ENCODE measurements at regions not wholly inside any gene's neighbourhood (a gene's known extent, or its start where the extent isn't known, plus 50 kb on each side); places are given as distances from the start of the nearest gene placed in this dataset.

DNA sequence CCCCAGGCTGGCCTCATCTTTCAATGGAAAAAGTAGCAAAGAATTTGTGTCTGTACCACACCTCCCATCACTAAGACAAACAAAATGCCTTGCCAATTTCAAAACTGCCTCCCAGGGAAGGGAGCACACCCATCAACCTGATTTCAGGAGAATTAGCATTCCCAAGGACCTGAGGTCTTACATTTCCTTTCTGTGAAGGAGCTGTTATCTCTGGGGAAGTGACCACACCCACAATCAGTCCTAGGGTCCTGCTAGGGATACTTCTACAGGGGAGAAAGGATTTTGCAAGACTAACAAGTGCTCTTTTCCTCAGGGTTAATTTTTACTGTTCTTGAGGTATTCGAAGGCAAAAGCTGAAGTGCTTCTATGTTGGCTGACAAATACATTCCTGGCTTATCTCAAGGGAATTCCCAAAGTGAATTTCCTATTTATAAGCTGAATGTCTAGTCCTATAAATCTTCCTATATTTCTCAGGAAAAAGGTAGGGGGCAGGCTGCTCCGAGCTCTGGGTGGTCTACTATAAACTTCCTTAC lies 97.4 kb upstream of the ITGA1 start:
- no peak for DNase-seq

DNA sequence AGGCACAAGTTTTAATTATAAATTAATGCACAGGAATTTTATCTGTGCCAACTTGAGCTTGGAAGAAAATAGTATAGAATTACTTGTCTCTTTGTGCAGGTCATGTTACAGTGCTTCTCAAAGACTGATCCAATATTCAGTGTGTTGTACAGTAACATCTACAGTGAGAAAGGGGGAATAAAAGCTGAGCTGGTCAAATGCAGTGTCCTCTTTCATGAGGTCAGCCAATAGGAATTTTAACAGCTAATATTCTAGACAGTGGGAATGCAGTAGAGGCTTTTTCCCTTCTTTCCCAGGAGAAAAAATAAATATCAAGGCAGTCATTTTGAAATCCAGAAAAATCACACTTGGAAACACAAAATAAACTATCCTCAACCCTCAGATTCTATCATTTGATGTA lies 95.7 kb upstream of the ITGA1 start:
- no peak for DNase-seq

DNA sequence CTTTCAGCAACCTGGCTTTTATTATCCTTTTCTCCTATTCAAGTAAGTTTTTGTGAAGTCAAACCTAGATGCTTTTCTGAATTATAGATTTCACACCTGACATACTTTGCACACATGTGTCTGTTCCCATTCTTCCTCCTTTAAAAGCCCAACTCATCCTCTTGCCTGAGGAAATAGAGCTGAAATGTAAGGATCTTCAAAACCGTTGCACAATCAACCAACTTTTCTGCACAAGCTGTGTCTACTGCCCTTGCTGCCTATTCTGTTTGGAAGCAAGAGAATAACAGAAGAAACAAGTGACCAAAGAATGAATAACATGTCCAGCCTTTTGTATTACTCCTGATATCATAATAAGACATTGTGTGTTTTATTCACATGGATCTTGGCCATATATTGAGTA lies 95.1 kb upstream of the ITGA1 start:
- DNase-seq: no peak

DNA sequence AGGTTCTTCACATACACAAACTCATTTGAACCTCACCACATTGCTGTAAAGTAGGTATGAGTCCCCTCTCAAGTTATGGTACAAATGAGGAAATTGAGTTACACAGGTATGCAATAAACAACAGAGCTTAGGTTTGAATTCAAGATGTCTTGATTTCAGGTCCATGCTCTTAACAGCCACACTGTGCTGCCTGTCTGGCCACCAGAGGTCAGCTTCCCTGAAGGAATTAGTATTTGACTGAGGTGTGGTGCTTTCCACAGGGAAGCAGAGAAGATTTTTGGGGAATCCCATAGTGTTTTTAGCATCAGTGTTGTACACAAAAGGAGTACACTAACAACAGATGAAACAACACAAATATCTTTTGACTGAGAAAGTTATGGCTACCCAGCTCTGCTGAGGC lies 94.4 kb upstream of the ITGA1 start:
- DNase-seq: peak; percentile 7

DNA sequence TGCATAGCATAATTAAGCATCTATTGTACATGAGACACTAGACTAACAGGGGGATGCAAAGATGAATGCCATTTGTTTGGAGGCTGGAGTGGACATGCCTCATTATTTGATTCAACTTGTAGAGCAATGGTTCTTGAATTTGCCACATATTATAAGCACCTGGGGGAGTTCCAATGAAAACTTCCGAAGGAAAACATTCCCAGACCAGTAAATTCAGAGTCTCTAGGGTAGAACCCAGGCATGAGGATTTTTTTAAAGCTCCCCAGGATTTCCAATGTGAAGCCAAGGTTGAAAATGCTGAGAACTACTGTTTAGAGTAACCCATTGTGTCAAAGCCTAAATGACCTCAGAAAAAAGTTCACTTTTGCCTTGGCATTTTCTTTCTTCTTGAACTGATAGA lies 93.9 kb upstream of the ITGA1 start:
- no peak for DNase-seq

DNA sequence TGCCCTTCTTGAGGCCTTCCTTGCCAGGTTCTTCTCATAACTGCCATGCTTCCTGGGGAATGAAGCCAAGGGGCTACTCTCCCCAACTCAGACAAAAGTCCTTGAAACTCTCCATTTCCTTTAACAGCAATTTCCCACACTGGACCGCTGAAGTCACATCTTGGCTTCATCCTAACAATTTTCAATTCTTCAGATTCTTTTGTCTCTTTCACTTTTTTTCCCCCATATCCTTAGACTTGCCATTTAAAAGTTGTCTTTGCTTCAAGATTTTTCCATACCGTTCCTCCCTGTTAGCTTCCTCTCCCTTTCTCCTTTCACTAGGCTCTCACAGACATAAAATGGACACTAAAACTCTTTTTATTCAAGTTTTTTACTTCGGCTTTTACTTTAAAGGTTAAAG lies 93.1 kb upstream of the ITGA1 start:
- DNase-seq: no peak

DNA sequence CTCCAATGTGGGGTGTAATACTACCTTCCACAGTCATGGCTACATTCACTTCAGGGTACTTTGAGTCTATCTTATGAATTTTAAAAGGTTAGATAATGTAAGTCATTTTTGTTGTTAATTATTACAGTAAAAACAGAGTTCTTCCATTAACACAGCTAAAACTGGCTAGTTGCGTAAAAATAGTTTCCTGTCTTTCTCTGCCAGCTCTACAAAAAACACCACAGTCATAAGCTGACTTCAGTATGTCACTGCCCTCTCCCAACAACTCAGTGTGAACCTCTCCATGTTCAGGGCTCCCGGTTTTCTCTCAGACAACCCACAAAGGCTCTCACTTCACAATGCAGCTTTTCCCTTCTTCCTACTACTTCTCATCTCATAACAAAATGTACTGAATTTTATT lies 84.8 kb upstream of the ITGA1 start:
- DNase-seq: no peak

DNA sequence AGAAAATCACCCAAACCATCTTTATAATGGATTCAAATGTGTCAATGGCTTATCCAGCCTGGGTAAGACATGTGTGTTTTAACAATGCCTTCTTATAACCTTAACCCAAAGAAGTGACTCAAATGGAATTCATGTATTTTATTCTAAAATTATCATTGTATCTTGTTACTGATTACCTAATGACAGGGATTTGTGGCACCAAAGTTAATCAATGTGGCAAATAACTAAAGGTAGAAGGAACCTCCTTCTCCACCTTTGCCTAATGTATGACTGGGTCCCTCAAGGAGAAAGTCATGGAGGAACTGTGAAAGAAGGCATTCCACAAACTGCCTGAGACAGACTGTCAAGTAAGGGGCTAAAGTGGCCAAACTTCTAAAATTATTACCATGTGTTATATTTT lies 84.4 kb upstream of the ITGA1 start:
- DNase-seq: no peak

DNA sequence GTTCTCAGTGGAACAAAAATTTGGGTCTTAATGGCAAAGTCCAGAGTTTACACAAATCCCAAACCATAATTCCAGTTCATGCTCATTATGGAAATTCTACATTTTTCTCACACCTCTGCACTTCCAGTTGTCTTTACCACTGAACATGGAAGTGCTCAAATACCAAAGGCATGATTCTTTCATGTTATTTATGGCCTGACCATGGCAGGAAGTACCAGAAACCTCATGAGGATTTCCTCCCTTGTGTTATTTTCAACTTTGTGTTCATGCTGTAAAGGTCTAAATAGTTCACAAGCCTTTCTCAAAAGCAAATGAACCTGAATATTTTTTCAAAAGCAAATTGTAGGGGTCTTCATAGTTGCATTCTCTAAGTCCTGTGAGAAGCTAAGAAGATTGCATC lies 82.0 kb upstream of the ITGA1 start:
- no peak for DNase-seq

DNA sequence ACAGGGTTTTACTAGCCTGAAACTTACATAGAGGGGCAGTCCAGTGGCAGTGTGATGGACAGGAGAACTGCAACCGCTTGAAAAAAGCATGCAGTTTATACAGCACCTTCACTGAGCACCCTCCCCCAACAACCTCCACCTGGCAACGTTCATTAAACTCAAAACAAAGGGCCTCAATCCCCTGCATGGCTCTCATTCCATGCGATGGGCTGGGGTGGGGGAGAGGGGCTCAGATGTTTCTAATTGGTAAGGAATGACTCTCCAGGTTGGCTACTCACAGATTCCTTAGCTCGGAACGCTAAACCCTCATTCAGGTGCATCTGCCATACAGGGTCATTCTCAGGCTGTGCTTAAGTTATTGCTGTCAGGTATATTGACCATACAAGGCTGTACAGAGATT lies 80.9 kb upstream of the ITGA1 start:
- DNase-seq: no peak

DNA sequence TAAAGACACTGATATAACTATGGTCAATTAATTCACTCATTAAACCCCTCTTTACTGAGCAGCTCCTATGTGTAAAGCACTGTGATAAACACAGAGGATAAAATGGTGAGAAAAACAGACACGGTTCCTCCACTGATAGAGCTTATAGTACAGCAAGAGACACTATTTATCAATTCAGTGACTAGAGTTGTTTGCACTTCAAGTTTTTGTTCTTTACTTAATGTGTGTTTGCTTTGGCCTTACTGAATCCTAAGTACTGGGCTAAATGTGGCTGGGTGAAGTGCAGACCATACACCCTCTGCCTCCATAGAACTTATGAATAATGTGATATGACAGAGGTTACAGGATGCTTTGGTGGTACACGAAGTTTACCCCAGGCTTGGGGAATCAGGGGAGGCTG lies 80.1 kb upstream of the ITGA1 start:
- no peak for DNase-seq

DNA sequence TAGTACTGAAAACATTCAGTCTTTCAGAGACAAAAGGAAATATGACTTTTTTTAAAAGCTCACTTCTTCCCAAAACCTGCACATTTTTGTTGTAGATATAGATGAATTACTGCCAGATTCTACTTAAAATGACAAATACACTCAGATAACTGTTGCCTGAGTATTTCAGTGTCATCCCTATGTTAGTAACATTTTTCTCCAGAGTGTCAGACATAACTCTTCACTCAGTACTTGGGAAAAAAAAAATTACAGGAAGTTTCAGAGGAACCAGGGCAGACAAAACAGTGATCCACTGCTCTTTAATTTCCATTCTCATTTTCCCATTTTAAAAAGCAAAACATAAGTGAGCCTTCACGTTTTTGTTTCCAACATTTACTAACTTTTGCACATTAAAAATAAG lies 79.3 kb upstream of the ITGA1 start:
- no peak for DNase-seq

DNA sequence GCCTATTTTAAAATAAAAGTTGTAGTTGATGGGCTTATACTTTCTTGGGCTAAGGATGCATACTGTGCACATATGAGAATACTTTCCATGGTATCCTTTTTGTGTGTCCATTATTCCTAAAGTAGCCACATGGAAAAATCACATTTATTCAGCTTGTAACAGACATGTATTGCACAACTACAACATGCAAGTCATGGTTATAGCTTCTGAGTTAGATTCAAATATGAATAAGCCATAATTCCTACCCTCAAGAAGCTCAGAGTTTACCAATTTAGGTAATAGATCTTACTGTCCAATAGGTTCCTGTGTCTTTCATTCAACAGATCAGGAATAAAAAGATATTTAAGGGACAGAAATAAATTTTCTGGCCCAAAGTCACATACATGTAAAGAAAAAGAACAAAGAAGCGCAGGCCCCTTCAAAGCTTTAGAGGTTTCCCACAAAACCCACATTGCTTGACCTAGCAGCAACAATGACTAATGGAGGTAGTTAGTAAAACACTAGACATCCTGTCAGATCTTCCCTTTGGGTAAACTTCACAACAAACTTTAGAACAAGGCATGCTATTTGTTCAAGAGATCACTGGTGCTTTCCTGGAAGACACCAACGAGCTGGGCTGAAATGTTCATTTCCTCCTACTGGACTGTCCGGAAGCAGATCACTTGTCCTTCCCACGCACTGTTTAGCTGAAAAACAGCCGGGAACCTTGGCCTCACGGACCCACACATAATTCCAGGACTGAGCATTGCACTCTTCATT lies 78.4 kb upstream of the ITGA1 start:
- DNase-seq: no peak

DNA sequence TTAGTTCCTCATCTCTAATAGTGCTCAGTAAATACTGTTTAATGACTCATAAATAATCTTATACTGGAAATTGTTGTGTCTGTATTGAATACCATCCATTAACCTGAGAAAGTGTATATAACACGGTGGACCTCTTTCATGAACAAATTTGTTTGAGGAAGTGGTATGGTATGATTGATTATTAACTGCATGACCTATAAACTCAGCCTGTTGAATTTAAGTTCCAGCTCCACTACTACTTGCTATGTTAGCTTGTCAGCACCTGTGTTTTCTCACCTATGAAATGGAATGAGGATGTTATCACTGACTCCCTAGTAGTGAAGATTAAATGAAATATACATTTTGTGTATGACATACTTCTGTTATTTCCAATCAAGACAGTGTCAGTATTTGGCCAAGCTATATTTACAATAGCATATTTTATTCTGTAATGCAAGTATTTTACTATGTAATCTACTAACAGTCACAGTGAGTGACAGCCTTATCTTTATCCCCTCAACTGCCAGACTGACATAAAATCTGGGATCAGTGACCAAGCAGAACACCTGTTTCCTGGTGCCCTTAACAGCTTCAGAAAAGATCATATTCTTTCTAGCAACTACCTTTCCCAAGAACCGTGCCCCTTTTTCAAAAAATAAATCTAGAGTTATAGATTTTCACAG lies 77.3 kb upstream of the ITGA1 start:
- DNase-seq: no peak

DNA sequence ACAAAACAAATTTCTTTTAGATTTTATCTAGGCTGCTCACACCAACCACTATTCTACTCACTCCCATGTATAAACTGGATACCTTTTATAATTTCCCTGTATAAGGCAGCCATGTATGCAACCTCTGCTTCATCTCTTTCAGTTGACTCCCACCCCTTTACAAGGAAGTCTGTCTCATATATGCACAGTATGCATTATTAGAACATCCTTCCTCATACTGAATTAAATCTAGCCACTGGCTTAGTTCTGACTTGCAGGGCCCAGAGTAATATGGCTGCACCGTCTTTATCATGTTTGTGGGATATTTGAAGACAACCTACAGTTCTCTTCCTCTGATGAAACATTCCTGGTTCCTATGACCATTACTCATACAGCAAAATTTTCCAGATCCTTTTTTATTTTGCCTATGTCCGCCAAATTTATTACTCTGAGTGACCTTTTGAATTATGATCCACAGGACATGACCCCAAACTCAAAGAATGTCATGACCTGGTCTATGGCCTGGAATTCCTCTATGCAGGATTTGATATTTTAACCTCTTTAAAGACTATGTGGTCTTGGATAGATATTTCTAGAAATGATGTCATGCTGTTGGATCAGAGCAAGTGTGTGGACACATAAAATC lies 76.6 kb upstream of the ITGA1 start:
- DNase-seq: no peak

DNA sequence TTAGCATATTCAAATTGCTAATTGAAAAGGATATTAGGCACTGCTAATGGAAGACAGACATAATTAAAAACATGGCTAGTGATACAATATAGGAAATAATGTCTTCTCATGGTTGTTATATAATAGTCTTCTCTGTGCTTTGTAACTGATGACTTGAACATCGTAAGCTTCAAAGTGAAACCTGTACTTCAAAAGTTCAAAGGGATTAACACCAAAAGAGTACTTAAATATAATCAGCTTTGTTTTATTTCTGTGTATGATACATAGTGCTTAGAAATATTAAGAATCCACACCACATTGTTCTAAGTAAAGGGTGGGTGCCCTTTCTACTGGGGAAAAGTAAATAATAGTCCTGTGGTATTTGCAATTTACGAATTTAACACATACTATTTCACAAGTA lies 75.4 kb upstream of the ITGA1 start:
- no peak for DNase-seq

DNA sequence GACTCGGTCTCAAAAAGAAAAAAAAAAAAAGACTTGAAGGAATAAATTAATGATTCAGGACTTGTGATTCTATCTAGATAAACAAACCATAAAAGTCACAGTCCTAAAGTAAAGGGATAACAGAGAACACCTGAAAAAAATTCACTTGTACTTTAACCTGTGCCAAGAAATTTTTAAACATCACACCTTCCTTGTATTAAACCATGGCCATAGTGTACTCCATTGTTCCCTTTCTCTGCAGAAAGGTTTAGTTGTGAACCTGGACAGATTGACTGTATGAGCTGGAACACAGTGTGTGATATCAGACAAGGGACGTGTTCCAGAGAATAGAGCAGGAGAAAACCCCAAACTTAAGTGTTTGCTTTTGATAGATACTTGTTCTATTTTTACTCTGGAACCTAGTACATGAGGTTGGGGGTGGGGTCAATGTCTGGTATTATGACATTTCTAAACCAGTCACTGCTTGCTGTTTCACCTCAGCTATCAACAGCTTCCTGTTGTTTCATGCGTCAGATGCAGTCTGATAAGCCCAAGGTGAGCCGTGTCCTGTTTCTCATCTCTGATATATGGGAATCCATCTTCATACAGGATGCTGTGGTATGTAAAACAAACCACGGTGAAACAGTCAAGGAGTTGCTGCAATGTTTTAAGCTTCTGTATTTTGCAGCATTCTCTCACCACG lies 62.5 kb upstream of the ITGA1 start:
- DNase-seq: peak; percentile 53

DNA sequence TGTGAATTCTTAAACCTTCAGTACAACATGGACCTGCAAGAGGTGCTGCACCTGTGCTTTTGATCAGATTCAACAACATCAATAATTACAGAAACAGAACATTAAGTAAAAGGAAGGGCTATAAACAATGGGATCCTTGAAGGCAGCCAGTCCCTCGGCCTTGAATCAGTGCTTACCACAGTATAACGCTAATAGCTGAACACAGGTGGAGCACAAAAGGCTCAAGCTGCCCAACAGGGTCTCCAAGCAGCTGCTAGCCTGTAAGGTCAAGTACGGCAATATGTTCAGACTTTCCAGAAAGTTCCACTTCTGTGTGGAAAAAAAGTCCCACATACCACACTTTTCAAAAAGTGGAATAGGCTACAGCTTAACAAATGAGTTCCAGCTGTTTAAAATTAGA lies 61.9 kb upstream of the ITGA1 start:
- DNase-seq: no peak

DNA sequence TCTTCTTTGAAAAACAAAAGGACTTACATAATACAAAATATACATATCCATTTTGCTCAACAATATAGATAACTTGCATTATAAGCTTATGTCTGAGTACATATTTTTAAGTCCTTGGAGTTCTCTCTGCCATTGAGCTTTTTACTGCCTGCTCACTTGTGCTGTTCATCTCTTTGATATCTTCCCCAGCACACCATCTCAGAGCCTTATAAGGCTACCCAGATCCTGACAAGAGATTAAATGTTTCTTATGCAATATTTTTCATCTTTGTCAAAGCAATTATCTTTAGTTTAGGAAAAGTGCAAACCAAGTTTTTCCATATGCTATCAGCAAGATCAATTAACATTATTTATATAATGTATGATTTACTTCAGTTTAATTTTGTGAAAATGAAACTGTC lies 60.7 kb upstream of the ITGA1 start:
- no peak for DNase-seq

DNA sequence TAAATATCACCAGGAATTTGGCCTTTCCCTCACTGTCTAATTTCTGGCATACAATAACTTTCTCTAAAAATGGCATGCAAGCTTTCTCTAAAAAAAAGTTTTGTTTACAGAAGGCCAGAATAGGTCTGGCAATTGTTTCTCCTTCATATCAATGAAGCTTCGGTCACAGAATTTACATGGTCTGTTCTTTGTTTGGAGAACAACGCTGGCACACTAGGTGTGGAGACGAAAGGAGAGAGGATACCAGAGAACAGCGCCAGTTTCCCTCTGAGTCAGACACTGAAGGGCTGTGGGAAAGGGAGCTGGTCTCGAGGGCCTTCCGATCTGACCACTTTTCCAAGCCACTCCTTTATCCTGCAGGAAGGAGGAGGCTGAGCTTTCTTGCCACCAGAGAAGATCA lies 60.1 kb upstream of the ITGA1 start:
- no peak for DNase-seq

DNA sequence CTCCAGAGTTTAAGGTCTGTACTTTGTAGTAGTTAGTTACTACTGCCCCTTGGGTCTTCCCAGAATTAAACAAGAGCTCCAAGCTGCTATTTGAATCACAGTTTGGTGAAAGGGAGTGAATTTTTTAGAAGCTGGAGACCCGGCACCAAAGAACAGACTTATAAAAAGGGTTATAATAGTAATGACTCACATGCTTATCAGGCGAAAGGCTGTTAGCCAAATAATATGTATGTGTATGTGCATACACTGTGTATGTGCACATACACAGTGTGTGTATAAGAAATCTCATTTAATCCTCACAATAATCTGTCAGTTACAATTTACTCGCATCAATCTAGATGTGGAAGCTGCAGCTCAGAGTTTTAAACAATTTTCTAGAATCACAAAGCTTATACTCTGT lies 59.5 kb upstream of the ITGA1 start:
- DNase-seq: no peak

DNA sequence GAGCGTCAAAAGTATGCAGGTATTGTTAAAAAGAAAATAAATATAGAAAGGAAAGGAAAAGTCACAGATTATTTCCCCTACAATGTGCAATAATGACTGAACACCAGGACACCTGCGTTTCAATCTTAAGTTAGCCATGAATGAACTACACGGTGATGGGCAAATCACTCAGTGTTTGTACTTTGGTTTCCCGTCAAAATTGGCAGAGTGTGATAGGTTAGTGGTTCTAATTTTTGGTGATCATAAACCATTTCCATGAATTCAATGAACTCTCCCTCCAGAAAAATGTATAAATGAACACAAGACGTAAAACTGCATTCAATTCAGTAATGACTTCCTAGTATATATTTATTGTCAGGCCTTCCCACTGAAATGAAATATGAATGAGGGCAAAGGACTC lies 59.0 kb upstream of the ITGA1 start:
- DNase-seq: no peak

DNA sequence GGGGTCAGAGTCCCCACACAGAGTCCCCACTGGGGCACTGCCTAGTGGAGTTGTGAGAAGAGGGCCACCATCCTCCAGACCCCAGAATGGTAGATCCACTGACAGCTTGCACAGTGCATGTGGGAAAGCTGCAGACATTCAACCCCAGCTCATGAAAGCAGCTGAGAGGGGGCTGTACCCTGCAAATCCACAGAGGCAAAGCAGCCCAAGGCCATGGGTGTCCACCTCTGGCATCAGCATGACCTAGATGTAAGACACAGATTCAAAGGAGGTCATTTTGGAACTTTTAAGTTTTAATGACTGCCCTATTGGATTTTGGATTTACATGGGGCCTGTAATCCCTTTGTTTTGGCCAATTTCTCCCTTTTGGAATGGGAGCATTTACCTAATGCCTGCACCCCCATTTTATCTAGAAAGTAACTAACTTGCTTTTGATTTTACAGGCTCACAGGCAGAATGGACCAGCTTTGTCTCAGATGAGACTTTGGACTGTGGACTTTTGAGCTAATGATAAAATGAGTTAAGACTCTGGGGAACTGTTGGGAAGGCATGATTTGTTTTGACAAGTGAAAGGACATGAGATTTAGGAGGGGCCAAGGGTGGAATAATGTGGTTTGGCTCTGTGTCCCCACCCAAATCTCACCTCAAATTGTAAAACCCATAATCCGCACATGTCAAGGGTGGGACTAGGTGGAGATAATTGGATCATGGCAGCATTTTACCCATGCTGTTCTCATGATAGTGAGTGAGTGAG lies 56.3 kb upstream of the ITGA1 start:
- DNase-seq: no peak

Measured in activated CD4-positive, alpha-beta T cell treated with anti-CD3 and anti-CD28 coated beads for 48 hours (primary cell).